Astrocyte of the cerebellum (primary cell): ENCODE measurements at regions not wholly inside any gene's neighbourhood (a gene's known extent, or its start where the extent isn't known, plus 50 kb on each side); places are given as distances from the start of the nearest gene placed in this dataset.

Source experiments
- DNase-seq: peaks from one replicate; pipeline ENCODE4 v3.0.0-alpha.2; 2011; ENCODE audit warnings: low read depth
- H3K4me3 ChIP-seq: 2 replicates; pipeline ENCODE4 v1.5.1; 2011; ENCODE audit warnings: mild to moderate bottlenecking, low read depth, low read length, moderate library complexity
- CTCF ChIP-seq: IDR thresholded peaks from 2 replicates; pipeline ENCODE4 v1.5.1; 2012; ENCODE audit warnings: low read length, low read depth, moderate library complexity, mild to moderate bottlenecking; ENCODE audit errors: missing control alignments
- in situ Hi-C: cut with HindIII; loops from 2 replicates; pipeline ENCODE4 v1.10.0; 2017; ENCODE audit warnings: low sequenced_read_pairs

GRCh38 chr9:68643901-68644809, 60.9 kb upstream of the PIP5K1B start:
- no peak for TF ChIP-seq CTCF
- no peak for DNase-seq
- no peak overlapping the region for H3K4me3 ChIP-seq
- in situ Hi-C loops = no loop called here

GRCh38 chr9:68644831-68645230, 60.2 kb upstream of the PIP5K1B start:
- in situ Hi-C loops = no loop called here
- DNase-seq = no peak
- no peak for TF ChIP-seq CTCF
- H3K4me3 ChIP-seq = no peak overlapping the region

GRCh38 chr9:68648164-68648563, 56.9 kb upstream of the PIP5K1B start:
- in situ Hi-C loops = no loop called here
- DNase-seq = no peak
- H3K4me3 ChIP-seq = no peak overlapping the region
- TF ChIP-seq CTCF = no peak

- TF ChIP-seq CTCF = no peak
- no peak overlapping the region for H3K4me3 ChIP-seq
- DNase-seq = no peak
- in situ Hi-C loops = no loop called here
Observed at GRCh38 chr9:68648971-68649370, 56.1 kb upstream of the PIP5K1B start.

GRCh38 chr9:68651280-68651893, 53.7 kb upstream of the PIP5K1B start:
- no peak for DNase-seq
- no peak overlapping the region for H3K4me3 ChIP-seq
- TF ChIP-seq CTCF = no peak
- in situ Hi-C loops = no loop called here

- in situ Hi-C loops = no loop called here
- no peak for TF ChIP-seq CTCF
- no peak for DNase-seq
- H3K4me3 ChIP-seq = no peak overlapping the region
Observed at GRCh38 chr9:68653141-68653595, 51.9 kb upstream of the PIP5K1B start.
